ENCODE measurements at regions not wholly inside any gene's neighbourhood (a gene's known extent, or its start where the extent isn't known, plus 50 kb on each side); places are given as distances from the start of the nearest gene placed in this dataset.

GRCh38 chr7:84792231-84792893 lies 394.5 kb downstream of the SEMA3D start:
- intact Hi-C loops (cut with micrococcal nuclease; ENCODE audit: unreplicated experiment) (no loop called here), in situ Hi-C loops (cut with HindIII; ENCODE audit: low pct_unique_long_range_greater_than_20kb, low sequenced_read_pairs) (no loop called here)
- DNase-seq (ENCODE audit: low read depth, low spot score) (no peak), ATAC-seq (no peak)
- TF ChIP-seq TCF7L2 (IDR thresholded peaks at IDR 0.05; ENCODE audit: low read depth, low read length) (no peak), SIN3A (IDR thresholded peaks at IDR 0.05; ENCODE audit: borderline replicate concordance, insufficient read depth, low read depth, low read length) (no peak), CTCF (IDR thresholded peaks at IDR 0.05) (no peak), REST (IDR thresholded peaks at IDR 0.05; ENCODE audit: insufficient read depth in 1 of 2, low read depth in 2 of 2, low read length in 1 of 2) (no peak)
- H3K27me3 ChIP-seq (ENCODE audit: control insufficient read depth, insufficient read depth, low read length), result no peaks in the 10 kb centered on the region
- H3K4me3 ChIP-seq (ENCODE audit: low read depth in 2 of 2, low read length in 2 of 2), result no peak overlapping the region
- H3K9me3 ChIP-seq (ENCODE audit: control insufficient read depth, insufficient read depth, low read depth, low read length), result no peaks in the 10 kb centered on the region
- ChIA-PET POLR2A (no interaction called here), CTCF (no interaction called here)
- no TSS peak for BruUV-seq (replicated peaks)
- no peaks in the 10 kb centered on the region; the same call in 1 of the 2 replicates for H3K4me1 ChIP-seq (ENCODE audit: control insufficient read depth, insufficient read depth, low read length)
- no peak overlapping the region for H3K27ac ChIP-seq (ENCODE audit: low read length)
- no peaks in the 10 kb centered on the region for H3K36me3 ChIP-seq (ENCODE audit: control insufficient read depth, insufficient read depth, low read length)

GRCh38 chr7:84790882-84791281 lies 396.0 kb downstream of the SEMA3D start:
- Histone ChIP-seq H3K4me3 (ENCODE audit: low read depth in 2 of 2, low read length in 2 of 2) (no peak overlapping the region), H3K4me1 (ENCODE audit: control insufficient read depth, insufficient read depth, low read length) (no peaks in the 10 kb centered on the region; the same call in 1 of the 2 replicates), H3K9me3 (ENCODE audit: control insufficient read depth, insufficient read depth, low read depth, low read length) (no peaks in the 10 kb centered on the region), H3K36me3 (ENCODE audit: control insufficient read depth, insufficient read depth, low read length) (no peaks in the 10 kb centered on the region), H3K27ac (ENCODE audit: low read length) (no peak overlapping the region), H3K27me3 (ENCODE audit: control insufficient read depth, insufficient read depth, low read length) (no peaks in the 10 kb centered on the region)
- in situ Hi-C loops (cut with HindIII; ENCODE audit: low pct_unique_long_range_greater_than_20kb, low sequenced_read_pairs) (no loop called here), intact Hi-C loops (cut with micrococcal nuclease; ENCODE audit: unreplicated experiment) (no loop called here)
- DNase-seq (ENCODE audit: low read depth, low spot score) (no peak), ATAC-seq (no peak)
- no peak for TF ChIP-seq SIN3A (IDR thresholded peaks at IDR 0.05; ENCODE audit: borderline replicate concordance, insufficient read depth, low read depth, low read length)
- TF ChIP-seq TCF7L2 (IDR thresholded peaks at IDR 0.05; ENCODE audit: low read depth, low read length), result no peak
- no peak for TF ChIP-seq CTCF (IDR thresholded peaks at IDR 0.05)
- TF ChIP-seq POLR2AphosphoS5 (IDR thresholded peaks at IDR 0.05; ENCODE audit: low read depth, low read length), result no peak
- TF ChIP-seq REST (IDR thresholded peaks at IDR 0.05; ENCODE audit: insufficient read depth in 1 of 2, low read depth in 2 of 2, low read length in 1 of 2), result no peak
- CTCF ChIA-PET, result no interaction called here
- no TSS peak for BruUV-seq (replicated peaks)
- POLR2A ChIA-PET, result no interaction called here
